ENCODE measurements at regions not wholly inside any gene's neighbourhood (a gene's known extent, or its start where the extent isn't known, plus 50 kb on each side); places are given as distances from the start of the nearest gene placed in this dataset.

GRCh38 chr12:92605621-92606170 is 97.1 kb upstream of the PLEKHG7 start:
- Histone ChIP-seq H4K20me1 (ENCODE audit: insufficient read depth, low read length) (no peaks in the 10 kb centered on the region), H3K9me2 (ENCODE audit: insufficient read depth, low read length) (no peaks in the 10 kb centered on the region), H3K4me1 (ENCODE audit: insufficient read depth, low read length, poor library complexity, severe bottlenecking) (no peaks in the 10 kb centered on the region), H3K9me3 (ENCODE audit: low read length) (peaks cover 3% of the 10 kb centered on the region; the same call in 1 of the 2 replicates), H3K4me3 (ENCODE audit: low read depth, low read length, poor library complexity, severe bottlenecking) (no peak overlapping the region), H3K4me2 (ENCODE audit: low read length) (no peak overlapping the region), H3K79me2 (ENCODE audit: insufficient read depth, low read depth, low read length) (no peaks in the 10 kb centered on the region), H2AFZ (ENCODE audit: low read length) (no peak overlapping the region), H3K27ac (ENCODE audit: low read depth, low read length, poor library complexity, severe bottlenecking) (no peak overlapping the region), H3K36me3 (ENCODE audit: insufficient read depth, low read length) (no peaks in the 10 kb centered on the region)
- DNase-seq (ENCODE audit: low spot score) = no peak
- TF ChIP-seq EZH2phosphoT487 (IDR thresholded peaks at IDR 0.05; ENCODE audit: borderline replicate concordance, low read depth, low read length) (no peak), CTCF (conservative IDR thresholded peaks at IDR 0.05; ENCODE audit: low read length) (no peak)
- intact Hi-C loops (cut with micrococcal nuclease; ENCODE audit: unreplicated experiment) = no loop called here
- no TSS peak for BruUV-seq (replicated peaks)
- CTCF ChIA-PET (ENCODE audit: unreplicated experiment) = no interaction called here
- POLR2A ChIA-PET = interaction anchor here (0.5 to 1.7 kb wide), 4 partner anchors 9 to 673 kb away, joined by 3 to 4 read pairs (median 4); no protein-coding TSS in a partner anchor

GRCh38 chr12:92604786-92605185 is 98.0 kb upstream of the PLEKHG7 start:
- H2AFZ ChIP-seq (ENCODE audit: low read length) = no peak overlapping the region
- intact Hi-C loops (cut with micrococcal nuclease; ENCODE audit: unreplicated experiment) = no loop called here
- no peaks in the 10 kb centered on the region for H4K20me1 ChIP-seq (ENCODE audit: insufficient read depth, low read length)
- H3K4me2 ChIP-seq (ENCODE audit: low read length) = no peak overlapping the region
- H3K79me2 ChIP-seq (ENCODE audit: insufficient read depth, low read depth, low read length) = no peaks in the 10 kb centered on the region
- H3K9me2 ChIP-seq (ENCODE audit: insufficient read depth, low read length) = no peaks in the 10 kb centered on the region
- H3K36me3 ChIP-seq (ENCODE audit: insufficient read depth, low read length) = no peaks in the 10 kb centered on the region
- no peak overlapping the region for H3K27ac ChIP-seq (ENCODE audit: low read depth, low read length, poor library complexity, severe bottlenecking)
- POLR2A ChIA-PET = interaction anchor here (1.7 kb wide), 1 partner anchor 10 kb away, joined by 4 read pairs; no protein-coding TSS in a partner anchor
- H3K9me3 ChIP-seq (ENCODE audit: low read length) = peaks cover 12% of the 10 kb centered on the region
- CTCF ChIA-PET (ENCODE audit: unreplicated experiment) = interaction anchor here (0.5 to 0.6 kb wide), 2 partner anchors 728 to 1082 kb away, joined by 3 read pairs; no protein-coding TSS in a partner anchor
- BruUV-seq (replicated peaks) = no TSS peak
- no peaks in the 10 kb centered on the region for H3K4me1 ChIP-seq (ENCODE audit: insufficient read depth, low read length, poor library complexity, severe bottlenecking)
- no peak overlapping the region for H3K4me3 ChIP-seq (ENCODE audit: low read depth, low read length, poor library complexity, severe bottlenecking)
- TF ChIP-seq CTCF (conservative IDR thresholded peaks at IDR 0.05; ENCODE audit: low read length) (no peak), EZH2phosphoT487 (IDR thresholded peaks at IDR 0.05; ENCODE audit: borderline replicate concordance, low read depth, low read length) (no peak)
- DNase-seq (ENCODE audit: low spot score) = no peak

GRCh38 chr12:92603741-92604432 is 98.9 kb upstream of the PLEKHG7 start:
- BruUV-seq (replicated peaks) = no TSS peak
- TF ChIP-seq EZH2phosphoT487 (IDR thresholded peaks at IDR 0.05; ENCODE audit: borderline replicate concordance, low read depth, low read length) (no peak), CTCF (conservative IDR thresholded peaks at IDR 0.05; ENCODE audit: low read length) (peak; percentile 57)
- Histone ChIP-seq H3K27ac (ENCODE audit: low read depth, low read length, poor library complexity, severe bottlenecking) (no peak overlapping the region), H3K4me3 (ENCODE audit: low read depth, low read length, poor library complexity, severe bottlenecking) (no peak overlapping the region), H3K4me2 (ENCODE audit: low read length) (no peak overlapping the region), H3K4me1 (ENCODE audit: insufficient read depth, low read length, poor library complexity, severe bottlenecking) (no peaks in the 10 kb centered on the region), H2AFZ (ENCODE audit: low read length) (no peak overlapping the region), H3K36me3 (ENCODE audit: insufficient read depth, low read length) (no peaks in the 10 kb centered on the region), H4K20me1 (ENCODE audit: insufficient read depth, low read length) (no peaks in the 10 kb centered on the region), H3K9me3 (ENCODE audit: low read length) (peaks cover 18% of the 10 kb centered on the region), H3K9me2 (ENCODE audit: insufficient read depth, low read length) (no peaks in the 10 kb centered on the region), H3K79me2 (ENCODE audit: insufficient read depth, low read depth, low read length) (no peaks in the 10 kb centered on the region)
- CTCF ChIA-PET (ENCODE audit: unreplicated experiment) = interaction anchor here (0.5 kb wide), 1 partner anchor 727 kb away, joined by 3 read pairs; no protein-coding TSS in a partner anchor
- no peak for DNase-seq (ENCODE audit: low spot score)
- intact Hi-C loops (cut with micrococcal nuclease; ENCODE audit: unreplicated experiment) = no loop called here
- POLR2A ChIA-PET = no interaction called here

Data from OCI-LY7 (cell line).